C1 segment of cervical spinal cord (tissue), 14 donors: ENCODE measurements at regions not wholly inside any gene's neighbourhood (a gene's known extent, or its start where the extent isn't known, plus 50 kb on each side); places are given as distances from the start of the nearest gene placed in this dataset.
A peak's percentile ranks its signal among the peaks of the same experiment; 100 is the strongest.

Source experiments
- DNase-seq, 14 donors: peaks; one replicate each; lab custom pipeline; 2025; lab: John Stamatoyannopoulos, UW

- DNase-seq: no peak
Measured at GRCh38 chr1:5750186-5751162, 241.8 kb downstream of the NPHP4 start.

- no peak for DNase-seq
Measured at GRCh38 chr1:5748286-5749225, 243.7 kb downstream of the NPHP4 start.

DNA sequence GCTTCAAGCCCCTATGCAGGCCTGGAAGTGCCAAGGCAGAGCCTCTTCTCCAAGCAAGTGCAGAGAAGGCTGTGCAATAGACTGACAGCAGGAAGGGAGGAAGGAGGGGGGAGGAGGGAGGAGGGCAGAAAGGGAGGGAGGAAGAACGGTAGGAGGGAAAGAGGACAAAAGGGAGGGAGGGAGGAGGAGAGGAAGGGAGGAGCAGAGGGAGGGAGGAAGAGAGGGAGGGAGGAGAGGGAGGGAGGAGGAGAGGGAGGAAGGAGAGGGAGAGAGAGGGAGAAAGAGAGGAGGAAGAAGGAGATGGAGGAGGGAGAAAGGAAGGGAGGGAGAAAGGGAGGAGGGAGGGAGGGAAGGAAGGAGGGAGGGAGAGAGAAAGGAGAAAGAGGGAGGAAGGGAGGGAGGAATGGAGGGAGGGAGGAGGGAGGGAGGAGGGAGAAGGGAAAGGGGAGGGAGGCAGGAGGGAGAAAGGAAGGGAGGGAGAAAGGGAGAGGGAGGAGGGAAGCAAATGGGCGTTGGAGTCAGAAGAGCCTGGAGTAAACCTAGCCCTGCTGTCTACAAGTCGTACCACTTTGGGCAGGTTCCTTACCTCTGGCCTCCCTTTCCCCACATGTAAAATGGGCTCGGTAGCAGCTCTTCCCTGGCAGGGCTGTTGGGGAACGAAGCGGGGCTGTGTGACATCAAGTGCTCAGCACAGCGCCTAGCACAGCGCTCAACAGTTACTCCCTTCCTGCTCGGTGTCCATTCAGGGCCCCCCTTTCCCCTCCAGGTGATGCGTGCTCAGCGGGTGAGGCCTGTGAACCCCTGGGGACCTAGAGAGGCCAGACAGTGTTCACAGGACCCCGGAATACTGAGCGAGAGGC is 244.6 kb downstream of the NPHP4 start:
- DNase-seq: no peak

DNA sequence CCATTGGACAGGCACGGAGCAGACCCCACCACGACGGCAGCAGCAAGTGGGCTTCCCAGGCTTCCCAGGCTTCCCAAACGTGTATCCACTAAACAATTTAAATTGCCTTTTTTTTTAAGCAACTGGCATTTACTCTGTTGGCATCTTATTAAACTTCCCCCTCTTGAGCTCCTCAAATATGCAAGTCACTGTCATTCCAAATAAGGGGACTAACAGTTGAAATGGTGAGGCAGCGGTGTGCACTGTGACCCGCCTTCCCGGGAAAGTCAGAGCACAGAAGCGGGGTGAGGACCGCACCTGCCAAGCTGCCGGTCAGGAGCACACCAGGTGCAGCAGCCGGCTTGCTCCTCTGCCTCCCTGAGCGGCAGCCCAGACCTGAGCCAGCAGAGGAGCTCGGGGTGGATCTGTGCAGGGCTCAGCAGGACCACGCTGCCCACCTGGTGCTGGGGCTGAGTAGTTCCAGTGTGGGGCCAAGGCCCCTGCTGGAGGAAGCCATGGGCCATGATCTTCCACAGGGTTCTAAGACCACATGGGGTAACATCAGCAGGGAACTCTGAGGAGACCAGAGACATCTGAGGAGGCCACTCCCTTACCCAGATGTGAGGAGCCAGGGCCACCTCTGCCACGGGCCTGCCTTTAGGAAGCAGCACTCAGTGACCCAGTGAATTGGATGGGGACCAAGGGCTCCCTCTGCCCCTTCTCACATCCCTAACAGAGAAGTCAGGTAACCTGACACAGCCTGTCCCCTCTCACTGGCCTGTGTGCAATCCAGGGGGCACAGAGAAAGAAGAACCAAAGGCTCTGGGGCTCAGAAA is 245.4 kb downstream of the NPHP4 start:
- DNase-seq: no peak

DNA sequence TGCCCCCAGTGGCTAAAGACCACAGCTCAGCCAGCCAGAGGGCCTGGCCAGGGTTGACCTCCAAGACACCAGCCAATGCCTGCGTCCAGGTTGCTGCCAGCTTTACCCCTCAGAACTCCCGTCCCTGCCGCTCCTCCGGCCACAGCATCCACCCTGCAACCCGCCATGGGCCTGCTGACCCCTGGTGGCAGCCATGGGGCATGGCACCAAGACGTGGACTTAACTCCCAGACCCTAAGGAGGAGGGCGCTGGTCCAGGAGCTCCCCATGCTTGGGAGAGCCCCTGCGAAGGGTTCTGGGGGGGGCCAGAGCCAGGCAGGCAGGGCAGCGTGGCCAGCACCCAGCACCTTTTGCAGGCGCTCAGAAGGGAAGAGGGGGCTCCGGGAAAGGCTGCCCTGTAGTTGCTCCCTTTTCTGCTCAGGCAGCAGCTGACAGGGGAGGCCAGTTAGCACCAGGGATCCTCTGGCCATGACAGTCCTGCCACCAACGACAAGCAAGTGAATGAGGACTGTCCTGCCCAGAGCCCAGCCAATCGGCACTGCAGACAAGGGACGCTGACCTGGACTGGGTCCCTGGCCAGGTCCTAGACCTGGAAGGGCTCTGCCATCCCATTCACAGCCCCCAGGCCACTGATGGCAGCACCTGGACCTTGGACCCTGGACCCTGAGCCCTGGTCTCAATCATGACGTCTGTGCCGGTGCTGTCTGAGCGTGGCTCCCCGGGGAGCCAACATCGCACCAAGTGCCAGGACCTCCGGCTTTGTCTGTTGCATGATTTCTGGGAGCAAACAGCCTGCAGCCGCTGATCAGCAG is 246.2 kb downstream of the NPHP4 start:
- DNase-seq: peak in 11 of 14 donors; percentile 6 to 58 (median 23)

DNA sequence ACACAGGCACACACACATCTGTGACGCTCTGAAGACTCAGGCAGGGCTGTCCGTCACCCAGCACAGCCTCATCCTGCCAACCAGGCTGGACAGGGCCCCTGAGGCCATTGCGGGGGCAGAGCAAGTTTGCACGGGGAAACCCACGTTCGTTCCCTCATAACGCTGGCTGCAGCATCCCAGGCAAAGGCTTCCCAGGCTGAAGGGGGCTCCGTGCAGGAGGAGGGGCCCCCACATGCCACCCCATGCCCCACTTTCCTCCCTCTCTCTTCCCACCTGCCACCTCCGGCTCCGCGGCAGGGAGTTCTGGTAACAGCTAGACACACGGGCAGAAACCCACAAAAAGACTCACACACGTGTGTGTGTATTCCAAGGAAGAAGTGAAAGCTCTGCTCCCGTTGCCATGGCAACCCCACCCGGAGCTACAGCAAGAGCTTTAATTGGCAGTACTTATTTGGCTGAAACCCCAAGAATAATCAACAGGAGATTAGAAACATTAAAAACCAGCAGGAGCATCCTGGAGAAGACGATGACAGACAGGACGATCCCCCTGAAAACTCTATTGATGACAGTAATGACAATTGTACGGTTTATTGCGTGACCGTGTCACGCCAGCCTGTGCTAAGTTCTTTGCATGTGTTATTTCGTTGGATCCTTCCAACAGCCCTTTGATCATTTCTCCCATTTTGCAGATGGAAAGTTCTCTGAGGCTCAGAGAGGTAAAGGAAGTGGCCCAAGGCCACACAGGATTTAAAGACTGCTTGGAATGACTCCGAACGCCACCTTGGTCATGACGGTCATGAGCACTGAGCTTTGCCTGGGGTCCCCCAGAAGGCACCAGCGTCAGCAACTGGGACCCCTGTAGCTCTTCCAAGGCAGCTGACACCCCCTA is 247.1 kb downstream of the NPHP4 start:
- peak in 4 of 14 donors; percentile 2 to 26 (median 15) for DNase-seq

DNA sequence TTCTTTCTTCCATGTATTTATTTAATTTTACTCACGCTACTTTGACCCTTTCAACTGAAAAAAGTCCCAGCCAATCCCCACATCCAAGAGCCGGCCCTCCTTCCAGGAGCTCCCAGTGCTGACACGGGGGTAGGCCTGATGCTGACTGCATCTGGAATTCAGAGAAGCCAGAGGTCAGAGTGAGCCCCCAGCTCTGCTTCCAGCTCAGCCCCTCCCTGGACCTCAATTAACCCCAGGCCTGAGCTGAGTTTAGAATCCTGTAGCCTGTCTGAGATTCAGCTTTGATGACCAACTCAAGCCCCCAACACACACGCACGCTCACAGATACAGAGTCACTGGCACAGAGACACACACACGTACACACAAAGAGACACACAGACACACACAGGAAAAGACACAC is 247.9 kb downstream of the NPHP4 start:
- DNase-seq: no peak

DNA sequence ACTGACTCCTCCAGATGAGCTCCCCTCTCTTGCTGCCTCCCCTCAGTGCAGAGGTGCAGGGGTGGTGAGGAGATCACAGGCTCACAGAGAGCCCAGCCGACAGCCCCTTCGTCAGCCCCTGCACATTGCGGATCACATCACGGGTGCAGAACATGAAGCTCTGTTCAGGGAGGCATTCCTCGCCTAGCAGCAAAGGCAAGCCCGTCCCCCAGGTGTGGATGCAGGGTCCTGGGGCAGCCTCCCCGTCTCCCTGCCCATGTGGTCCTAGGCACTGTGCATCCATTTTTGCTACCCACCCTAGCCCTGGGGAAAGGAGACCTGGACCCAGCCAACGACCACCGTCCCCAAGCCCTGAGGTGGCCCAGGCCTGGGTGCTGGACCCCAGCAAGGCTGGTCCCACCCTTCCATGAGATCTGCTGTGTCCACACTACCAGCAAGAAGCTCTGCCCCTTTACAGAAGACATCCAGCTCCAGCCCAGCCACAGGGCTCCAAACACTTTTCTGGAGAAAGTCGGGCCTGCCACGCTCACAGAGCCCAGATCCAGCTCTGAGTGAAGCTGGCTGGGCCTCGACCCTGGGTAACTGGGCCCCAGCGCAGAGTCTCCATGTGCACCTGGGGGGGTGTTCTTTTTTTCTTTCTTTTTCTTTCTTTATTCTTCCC is 248.7 kb downstream of the NPHP4 start:
- no peak for DNase-seq

- no peak for DNase-seq
Measured at GRCh38 chr1:5742801-5743200, 249.4 kb downstream of the NPHP4 start.

GRCh38 chr1:5742032-5742431 is 250.2 kb downstream of the NPHP4 start:
- no peak for DNase-seq

DNA sequence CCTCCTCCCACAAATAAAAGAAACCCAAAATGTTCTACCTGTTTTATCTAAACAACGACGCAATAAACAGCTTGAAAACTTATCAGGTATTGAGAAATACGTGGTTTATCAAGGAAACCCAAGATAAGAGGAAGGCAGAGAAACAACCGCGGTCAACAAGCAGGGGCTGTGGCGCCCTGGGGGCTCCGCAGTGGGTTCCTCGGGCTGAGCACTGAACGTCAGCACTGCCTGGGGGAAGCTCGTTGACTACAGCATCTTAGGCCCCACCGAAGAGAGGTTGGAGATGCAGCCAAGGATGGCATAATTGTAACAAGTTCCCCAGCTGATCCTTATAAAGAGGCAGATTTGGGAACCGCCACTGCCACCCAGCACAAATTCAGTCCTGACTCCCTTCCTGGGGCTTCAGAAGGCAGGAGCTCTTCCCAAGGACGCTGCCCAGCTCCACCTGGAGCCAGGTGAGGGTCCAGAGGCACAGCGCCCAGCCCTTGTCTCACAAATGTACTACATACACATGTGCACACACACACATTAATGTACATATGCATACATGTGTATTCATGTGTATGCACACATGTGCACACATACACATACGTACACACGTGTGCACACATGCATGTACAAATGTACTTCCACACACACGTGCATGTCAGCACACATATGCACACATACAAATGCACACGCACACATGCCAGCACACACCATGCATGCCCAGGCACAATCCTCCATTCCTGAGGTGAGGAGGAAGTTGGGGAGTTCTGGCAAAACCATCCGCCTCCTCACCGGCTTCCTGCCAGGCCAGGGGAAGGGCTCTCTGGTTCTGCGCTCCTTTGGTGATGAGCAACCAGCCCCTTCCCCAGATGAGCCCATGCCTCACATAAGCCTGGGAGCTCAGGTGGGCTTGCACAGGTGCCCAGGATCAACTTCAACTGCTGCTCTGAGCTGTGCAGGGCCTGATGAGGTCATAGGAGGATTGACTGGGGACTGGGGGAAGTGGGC is 251.1 kb downstream of the NPHP4 start:
- no peak for DNase-seq

DNA sequence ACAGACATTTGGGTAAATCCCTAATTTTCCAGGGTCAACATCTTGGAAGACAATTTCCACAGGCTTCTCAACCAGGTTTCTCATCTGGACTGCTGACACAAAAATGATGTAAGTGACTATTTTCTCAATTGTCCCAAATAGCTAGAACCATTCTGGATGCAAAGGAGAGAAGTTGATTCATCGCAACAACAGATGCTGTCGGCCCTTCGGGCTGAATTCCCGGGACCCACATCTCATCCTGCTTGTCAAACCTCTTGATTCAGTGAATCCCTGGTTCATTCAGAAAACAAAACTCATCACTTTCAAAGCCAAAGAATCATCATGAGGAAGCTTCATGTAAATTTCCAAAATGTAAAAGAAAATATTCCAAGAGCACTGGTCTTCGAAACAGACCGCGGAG is 251.8 kb downstream of the NPHP4 start:
- DNase-seq: no peak

- DNase-seq: no peak
Measured at GRCh38 chr1:5739561-5740078, 252.6 kb downstream of the NPHP4 start.

DNA sequence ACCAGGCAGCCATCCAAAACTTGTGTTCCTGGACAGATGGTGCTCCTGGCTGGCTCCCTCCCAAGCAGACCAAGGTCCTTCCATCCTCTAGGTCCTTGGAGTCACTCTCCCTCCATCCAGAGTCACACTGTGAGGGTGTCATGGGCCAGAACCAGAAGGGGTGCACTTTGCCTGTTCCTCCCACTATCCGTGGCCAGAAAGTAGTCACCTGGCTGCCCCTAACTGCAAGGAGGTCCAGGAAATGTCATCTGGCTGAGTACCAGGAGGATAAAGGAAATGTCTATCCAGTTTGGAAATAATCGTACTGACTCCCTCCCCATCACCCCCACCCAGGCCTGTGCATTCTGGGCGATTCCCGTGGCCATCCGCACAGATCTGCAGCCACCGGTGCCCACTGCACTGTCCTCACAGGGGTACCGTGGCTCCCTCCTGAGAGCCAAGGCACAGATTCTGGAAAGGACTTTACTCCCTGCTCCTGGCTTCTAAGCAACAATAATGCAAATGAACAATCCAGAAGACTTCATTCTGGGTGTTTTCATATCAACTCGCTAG is 253.2 kb downstream of the NPHP4 start:
- no peak for DNase-seq

- DNase-seq: no peak
Measured at GRCh38 chr1:5737081-5737480, 255.1 kb downstream of the NPHP4 start.

GRCh38 chr1:5734996-5735395 is 257.2 kb downstream of the NPHP4 start:
- no peak for DNase-seq
